SK-N-SH (cell line): ENCODE measurements at regions not wholly inside any gene's neighbourhood (a gene's known extent, or its start where the extent isn't known, plus 50 kb on each side); places are given as distances from the start of the nearest gene placed in this dataset.

Experiments used
- POLR2AphosphoS5 ChIP-seq: IDR thresholded peaks from 2 replicates; pipeline ENCODE4 v1.6.1; 2012; ENCODE audit warnings: low read depth, low read length
- TF ChIP-seq, protein P1 (sequence below): fragments of 200-600 bp; sonication (generic); IDR thresholded peaks from 2 replicates; pipeline ENCODE4 v1.6.1; 2017; ENCODE audit warnings: antibody characterized with exemption, mild to moderate bottlenecking, moderate library complexity

DNA sequence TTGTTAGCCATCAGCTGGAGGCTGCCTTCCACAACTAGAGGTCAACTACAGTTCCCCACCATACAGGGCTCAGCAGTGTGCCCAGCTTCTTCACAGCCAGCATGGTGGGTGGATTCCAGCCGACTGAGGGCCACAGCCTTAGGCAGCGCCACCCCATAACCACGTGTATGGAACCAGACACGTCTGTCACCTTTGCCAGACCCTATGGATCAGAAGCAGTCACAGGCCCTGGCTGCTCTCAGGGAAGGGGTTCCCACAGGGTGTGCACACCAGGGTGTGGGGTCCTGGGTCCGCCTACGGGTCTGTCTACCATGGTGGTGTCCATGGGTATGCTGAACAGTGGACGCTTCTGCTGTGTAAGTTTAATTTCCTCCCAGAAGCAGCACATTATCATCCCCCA lies 265.0 kb upstream of the FOXF1 start:
- TF ChIP-seq, protein P1, sequence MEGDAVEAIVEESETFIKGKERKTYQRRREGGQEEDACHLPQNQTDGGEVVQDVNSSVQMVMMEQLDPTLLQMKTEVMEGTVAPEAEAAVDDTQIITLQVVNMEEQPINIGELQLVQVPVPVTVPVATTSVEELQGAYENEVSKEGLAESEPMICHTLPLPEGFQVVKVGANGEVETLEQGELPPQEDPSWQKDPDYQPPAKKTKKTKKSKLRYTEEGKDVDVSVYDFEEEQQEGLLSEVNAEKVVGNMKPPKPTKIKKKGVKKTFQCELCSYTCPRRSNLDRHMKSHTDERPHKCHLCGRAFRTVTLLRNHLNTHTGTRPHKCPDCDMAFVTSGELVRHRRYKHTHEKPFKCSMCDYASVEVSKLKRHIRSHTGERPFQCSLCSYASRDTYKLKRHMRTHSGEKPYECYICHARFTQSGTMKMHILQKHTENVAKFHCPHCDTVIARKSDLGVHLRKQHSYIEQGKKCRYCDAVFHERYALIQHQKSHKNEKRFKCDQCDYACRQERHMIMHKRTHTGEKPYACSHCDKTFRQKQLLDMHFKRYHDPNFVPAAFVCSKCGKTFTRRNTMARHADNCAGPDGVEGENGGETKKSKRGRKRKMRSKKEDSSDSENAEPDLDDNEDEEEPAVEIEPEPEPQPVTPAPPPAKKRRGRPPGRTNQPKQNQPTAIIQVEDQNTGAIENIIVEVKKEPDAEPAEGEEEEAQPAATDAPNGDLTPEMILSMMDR, result no peak
- no peak for TF ChIP-seq POLR2AphosphoS5
